Subcutaneous abdominal adipose tissue (tissue), 5 donors: ENCODE measurements at regions not wholly inside any gene's neighbourhood (a gene's known extent, or its start where the extent isn't known, plus 50 kb on each side); places are given as distances from the start of the nearest gene placed in this dataset.

Experiments used
- H3K27ac ChIP-seq: one replicate; pipeline ENCODE4 v1.7.0; 2013; ENCODE audit warnings: low read depth, mild to moderate bottlenecking, inconsistent platforms, low read length, moderate library complexity
- H3K27me3 ChIP-seq, 5 donors: one replicate each; pipeline ENCODE4 v1.7.0; 2013; ENCODE audit warnings: low read length in 5 of 5, inconsistent platforms in 1 of 5; ENCODE audit not compliant: control insufficient read depth in 5 of 5, insufficient read depth in 4 of 5
- H3K36me3 ChIP-seq, 5 donors: one replicate each; pipeline ENCODE4 v1.7.0; 2013; ENCODE audit warnings: low read length in 5 of 5; ENCODE audit not compliant: control insufficient read depth in 5 of 5, insufficient read depth in 5 of 5
- H3K4me1 ChIP-seq, 5 donors: one replicate each; pipeline ENCODE4 v1.7.0; 2013; ENCODE audit warnings: low read length in 5 of 5, mild to moderate bottlenecking in 3 of 5, moderate library complexity in 1 of 5; ENCODE audit not compliant: control insufficient read depth in 5 of 5, insufficient read depth in 5 of 5
- H3K4me3 ChIP-seq, 5 donors: one replicate each; pipeline ENCODE4 v1.7.0; 2013; ENCODE audit warnings: low read length in 5 of 5, low read depth in 1 of 5
- H3K9ac ChIP-seq, 5 donors: one replicate each; pipeline ENCODE4 v1.7.0; 2013; ENCODE audit warnings: low read length in 5 of 5, mild to moderate bottlenecking in 4 of 5, moderate library complexity in 3 of 5
- H3K9me3 ChIP-seq, 5 donors: one replicate each; pipeline ENCODE4 v1.7.0; 2013; ENCODE audit warnings: low read length in 5 of 5; ENCODE audit not compliant: control insufficient read depth in 5 of 5
- donor health status: healthy.
- donor health status: healthy.
- donor health status: healthy.
- donor health status: healthy.
- donor health status: healthy.

- Histone ChIP-seq H3K27ac (no peak overlapping the region), H3K9ac (no peak overlapping the region), H3K4me3 (no peak overlapping the region), H3K36me3 (no peaks in the 10 kb centered on the region), H3K9me3 (peaks cover 0 to 8% (median 2%) of the 10 kb centered on the region in 5 donors), H3K27me3 (no peaks in the 10 kb centered on the region), H3K4me1 (peaks cover 0 to 14% (median 4%) of the 10 kb centered on the region in 5 donors)
Observed at GRCh38 chr10:5303504-5303903, 61.3 kb upstream of the UCN3 start.

DNA sequence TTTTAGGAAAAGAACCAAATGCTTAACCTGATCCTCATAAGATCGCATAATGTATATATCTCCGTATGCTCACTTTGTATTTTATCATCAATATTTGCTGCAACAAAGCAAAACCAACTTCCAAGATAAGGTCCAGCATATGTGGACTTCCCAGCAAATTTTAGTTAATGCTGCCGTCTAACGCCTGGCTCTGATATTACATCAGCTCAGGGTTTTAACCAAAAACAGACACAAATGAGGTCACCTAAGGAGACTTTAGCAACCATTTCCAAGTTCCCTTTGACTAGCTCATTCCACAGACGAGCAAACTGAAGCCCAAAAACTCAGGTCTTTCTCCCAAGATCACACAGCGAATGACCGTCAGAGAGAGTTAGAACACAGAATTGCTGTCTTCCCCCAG lies 59.4 kb upstream of the UCN3 start:
- H3K27me3 ChIP-seq: no peaks in the 10 kb centered on the region
- no peak overlapping the region for H3K27ac ChIP-seq
- no peak overlapping the region for H3K4me3 ChIP-seq
- no peaks in the 10 kb centered on the region for H3K36me3 ChIP-seq
- H3K4me1 ChIP-seq: peaks cover 0 to 6% (median 4%) of the 10 kb centered on the region in 5 donors
- no peak overlapping the region for H3K9ac ChIP-seq
- H3K9me3 ChIP-seq: peaks cover 0 to 8% (median 2%) of the 10 kb centered on the region in 5 donors

- Histone ChIP-seq H3K4me1 (no peaks in the 10 kb centered on the region), H3K36me3 (no peaks in the 10 kb centered on the region), H3K27me3 (no peaks in the 10 kb centered on the region), H3K27ac (no peak overlapping the region), H3K9ac (no peak overlapping the region), H3K4me3 (no peak overlapping the region), H3K9me3 (no peaks in the 10 kb centered on the region)
Observed at GRCh38 chr10:5310914-5311313, 53.9 kb upstream of the UCN3 start.

GRCh38 chr10:5311617-5312016 lies 53.1 kb upstream of the UCN3 start:
- no peak overlapping the region for H3K27ac ChIP-seq
- no peak overlapping the region for H3K4me3 ChIP-seq
- H3K9ac ChIP-seq: no peak overlapping the region
- no peaks in the 10 kb centered on the region for H3K9me3 ChIP-seq
- H3K4me1 ChIP-seq: no peaks in the 10 kb centered on the region
- no peaks in the 10 kb centered on the region for H3K27me3 ChIP-seq
- no peaks in the 10 kb centered on the region for H3K36me3 ChIP-seq

GRCh38 chr10:5314840-5315239 lies 49.9 kb upstream of the UCN3 start:
- H3K9ac ChIP-seq: no peak overlapping the region
- H3K9me3 ChIP-seq: no peaks in the 10 kb centered on the region
- H3K27me3 ChIP-seq: peaks cover 0 to 2% (median 0%) of the 10 kb centered on the region in 5 donors
- no peak overlapping the region for H3K4me3 ChIP-seq
- no peaks in the 10 kb centered on the region for H3K36me3 ChIP-seq
- no peak overlapping the region for H3K27ac ChIP-seq
- H3K4me1 ChIP-seq: peaks cover 0 to 6% (median 0%) of the 10 kb centered on the region in 5 donors
